ENCODE measurements at regions not wholly inside any gene's neighbourhood (a gene's known extent, or its start where the extent isn't known, plus 50 kb on each side); places are given as distances from the start of the nearest gene placed in this dataset.

DNA sequence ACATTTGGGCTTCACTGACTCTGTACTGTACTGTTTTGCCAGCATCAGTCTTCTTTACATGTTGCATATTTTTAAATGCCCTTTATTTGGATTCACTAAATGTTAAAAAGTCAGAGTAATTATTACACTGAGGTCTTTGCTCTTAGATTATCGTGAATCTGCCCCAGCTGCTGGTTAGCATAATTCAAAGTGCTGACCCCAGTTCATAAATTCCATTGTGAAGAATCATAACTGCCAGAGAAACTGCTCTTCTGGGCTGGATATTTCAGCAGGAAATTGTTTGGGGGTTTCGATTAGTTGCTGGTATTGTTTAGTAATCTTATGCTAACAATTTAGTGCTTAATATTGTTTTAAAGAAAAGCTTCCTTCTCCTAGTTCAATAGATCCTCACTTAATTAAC is 682.1 kb upstream of the MAP3K7 start:
- H3K27me3 ChIP-seq (ENCODE audit: insufficient read depth, poor library complexity, severe bottlenecking), result no peaks in the 10 kb centered on the region
- H3K4me3 ChIP-seq (replicated peaks; ENCODE audit: insufficient read depth, low read length), result no peak overlapping the region
- H3K27ac ChIP-seq (replicated peaks), result no peak overlapping the region
- no peak for DNase-seq (ENCODE audit: low read depth in 1 of 2, low spot score in 1 of 2)
- TF ChIP-seq POLR2AphosphoS5 (IDR thresholded peaks at IDR 0.05; ENCODE audit: low read depth) (no peak), REST (IDR thresholded peaks at IDR 0.05; ENCODE audit: insufficient replicate concordance, low read depth) (no peak), CTCF (IDR thresholded peaks at IDR 0.05; ENCODE audit: insufficient read depth, low read length) (no peak), SPI1 (IDR thresholded peaks at IDR 0.05; ENCODE audit: borderline replicate concordance, low read depth) (no peak), GABPA (IDR thresholded peaks at IDR 0.05; ENCODE audit: low read depth) (no peak)

GRCh38 chr6:91267246-91267645 is 680.4 kb upstream of the MAP3K7 start:
- TF ChIP-seq POLR2AphosphoS5 (IDR thresholded peaks at IDR 0.05; ENCODE audit: low read depth) (no peak), SPI1 (IDR thresholded peaks at IDR 0.05; ENCODE audit: borderline replicate concordance, low read depth) (no peak), GABPA (IDR thresholded peaks at IDR 0.05; ENCODE audit: low read depth) (no peak), REST (IDR thresholded peaks at IDR 0.05; ENCODE audit: insufficient replicate concordance, low read depth) (no peak), CTCF (IDR thresholded peaks at IDR 0.05; ENCODE audit: insufficient read depth, low read length) (no peak)
- Histone ChIP-seq H3K27me3 (ENCODE audit: insufficient read depth, poor library complexity, severe bottlenecking) (no peaks in the 10 kb centered on the region), H3K27ac (replicated peaks) (no peak overlapping the region), H3K4me3 (replicated peaks; ENCODE audit: insufficient read depth, low read length) (no peak overlapping the region)
- no peak for DNase-seq (ENCODE audit: low read depth in 1 of 2, low spot score in 1 of 2)

DNA sequence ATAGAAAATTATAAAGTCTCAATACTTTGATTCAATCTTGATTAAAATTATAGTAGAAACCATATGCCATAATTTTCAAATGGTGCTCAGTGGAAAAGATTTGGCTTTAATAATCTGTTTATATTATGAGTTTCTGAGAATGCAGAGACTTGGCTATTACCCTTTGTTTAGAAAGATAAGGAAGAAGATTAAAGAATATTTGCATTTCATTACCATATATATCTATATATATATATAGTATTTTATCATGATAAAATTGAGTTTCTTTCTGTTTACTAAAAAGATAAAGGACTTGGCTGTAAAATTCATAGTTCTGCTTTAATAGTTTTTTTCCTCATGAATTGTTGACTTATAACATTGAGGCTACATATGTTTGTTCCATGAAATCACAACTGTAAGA is 679.3 kb upstream of the MAP3K7 start:
- no peak overlapping the region for H3K27ac ChIP-seq (replicated peaks)
- DNase-seq (ENCODE audit: low read depth in 1 of 2, low spot score in 1 of 2), result no peak
- no peak overlapping the region for H3K4me3 ChIP-seq (replicated peaks; ENCODE audit: insufficient read depth, low read length)
- H3K27me3 ChIP-seq (ENCODE audit: insufficient read depth, poor library complexity, severe bottlenecking), result no peaks in the 10 kb centered on the region
- TF ChIP-seq POLR2AphosphoS5 (IDR thresholded peaks at IDR 0.05; ENCODE audit: low read depth) (no peak), GABPA (IDR thresholded peaks at IDR 0.05; ENCODE audit: low read depth) (no peak), CTCF (IDR thresholded peaks at IDR 0.05; ENCODE audit: insufficient read depth, low read length) (no peak), SPI1 (IDR thresholded peaks at IDR 0.05; ENCODE audit: borderline replicate concordance, low read depth) (no peak), REST (IDR thresholded peaks at IDR 0.05; ENCODE audit: insufficient replicate concordance, low read depth) (no peak)
